ENCODE measurements at regions not wholly inside any gene's neighbourhood (a gene's known extent, or its start where the extent isn't known, plus 50 kb on each side); places are given as distances from the start of the nearest gene placed in this dataset.

DNA sequence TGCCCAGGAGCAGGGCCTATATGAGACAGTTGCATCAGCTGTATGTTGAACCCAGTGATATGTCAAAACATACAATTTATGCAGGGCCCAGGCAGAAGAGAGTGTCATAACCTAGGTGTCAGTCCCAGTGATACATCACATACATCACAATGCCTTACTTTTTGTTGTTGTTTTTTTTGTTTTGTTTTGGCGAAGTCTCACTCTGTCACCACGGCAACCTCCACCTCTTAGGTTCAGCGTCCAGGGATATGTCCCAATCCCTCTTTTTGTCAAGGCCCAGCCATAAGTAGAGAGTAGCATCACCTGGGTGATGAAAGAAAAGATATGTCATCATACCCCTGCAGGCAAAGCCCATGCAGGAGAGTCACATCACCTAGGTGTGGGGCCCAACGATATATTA lies 56.8 kb upstream of the ZNF730 start:
- no peak for ATAC-seq
- H3K27ac ChIP-seq = no peak overlapping the region
- no peak overlapping the region for H3K4me3 ChIP-seq
- CTCF ChIA-PET = no interaction called here
- FAIRE-seq = no peak
- no peak overlapping the region for H3K4me2 ChIP-seq
- peaks cover 47% of the 10 kb centered on the region; the same call in 2 of the 3 replicates for H3K9me3 ChIP-seq
- DNase-seq (ENCODE audit: low read depth in 1 of 2, low spot score in 1 of 2) = no peak
- POLR2A ChIA-PET = no interaction called here
- no peaks in the 10 kb centered on the region for H3K4me1 ChIP-seq
- TF ChIP-seq RFX5 (IDR thresholded peaks at IDR 0.05) (no peak), MAFK (IDR thresholded peaks at IDR 0.05; ENCODE audit: partially characterized antibody) (no peak), HEYL (CRISPR knock-in tag; IDR thresholded peaks at IDR 0.05) (no peak), TFCP2L1 (CRISPR knock-in tag; IDR thresholded peaks at IDR 0.05) (no peak), EHF (CRISPR knock-in tag; IDR thresholded peaks at IDR 0.05) (no peak), ZFP36 (IDR thresholded peaks at IDR 0.05; ENCODE audit: borderline replicate concordance, partially characterized antibody) (no peak), SMC3 (IDR thresholded peaks at IDR 0.05) (no peak), ZNF302 (CRISPR knock-in tag; IDR thresholded peaks at IDR 0.05) (no peak), PHF8 (IDR thresholded peaks at IDR 0.05; ENCODE audit: borderline replicate concordance, low read depth) (no peak), POLR2A (IDR thresholded peaks at IDR 0.05; ENCODE audit: low read length) (no peak), POLR2AphosphoS2 (conservative IDR thresholded peaks at IDR 0.05; ENCODE audit: low read length) (no peak), ZSCAN20 (CRISPR knock-in tag; IDR thresholded peaks at IDR 0.05) (no peak), TP53 (CRISPR knock-in tag; IDR thresholded peaks at IDR 0.05) (no peak), KDM1A (IDR thresholded peaks at IDR 0.05; ENCODE audit: low read depth) (no peak), GATA3 (IDR thresholded peaks at IDR 0.05; ENCODE audit: borderline replicate concordance) (no peak)
- TF ChIP-seq, protein P1, sequence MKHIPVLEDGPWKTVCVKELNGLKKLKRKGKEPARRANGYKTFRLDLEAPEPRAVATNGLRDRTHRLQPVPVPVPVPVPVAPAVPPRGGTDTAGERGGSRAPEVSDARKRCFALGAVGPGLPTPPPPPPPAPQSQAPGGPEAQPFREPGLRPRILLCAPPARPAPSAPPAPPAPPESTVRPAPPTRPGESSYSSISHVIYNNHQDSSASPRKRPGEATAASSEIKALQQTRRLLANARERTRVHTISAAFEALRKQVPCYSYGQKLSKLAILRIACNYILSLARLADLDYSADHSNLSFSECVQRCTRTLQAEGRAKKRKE (CRISPR knock-in tag; IDR thresholded peaks at IDR 0.05; ENCODE audit: low read depth) = no peak
- TF ChIP-seq, protein P2, sequence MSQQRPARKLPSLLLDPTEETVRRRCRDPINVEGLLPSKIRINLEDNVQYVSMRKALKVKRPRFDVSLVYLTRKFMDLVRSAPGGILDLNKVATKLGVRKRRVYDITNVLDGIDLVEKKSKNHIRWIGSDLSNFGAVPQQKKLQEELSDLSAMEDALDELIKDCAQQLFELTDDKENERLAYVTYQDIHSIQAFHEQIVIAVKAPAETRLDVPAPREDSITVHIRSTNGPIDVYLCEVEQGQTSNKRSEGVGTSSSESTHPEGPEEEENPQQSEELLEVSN (IDR thresholded peaks at IDR 0.05; ENCODE audit: borderline replicate concordance, low read depth) = no peak
- TF ChIP-seq, protein P3, sequence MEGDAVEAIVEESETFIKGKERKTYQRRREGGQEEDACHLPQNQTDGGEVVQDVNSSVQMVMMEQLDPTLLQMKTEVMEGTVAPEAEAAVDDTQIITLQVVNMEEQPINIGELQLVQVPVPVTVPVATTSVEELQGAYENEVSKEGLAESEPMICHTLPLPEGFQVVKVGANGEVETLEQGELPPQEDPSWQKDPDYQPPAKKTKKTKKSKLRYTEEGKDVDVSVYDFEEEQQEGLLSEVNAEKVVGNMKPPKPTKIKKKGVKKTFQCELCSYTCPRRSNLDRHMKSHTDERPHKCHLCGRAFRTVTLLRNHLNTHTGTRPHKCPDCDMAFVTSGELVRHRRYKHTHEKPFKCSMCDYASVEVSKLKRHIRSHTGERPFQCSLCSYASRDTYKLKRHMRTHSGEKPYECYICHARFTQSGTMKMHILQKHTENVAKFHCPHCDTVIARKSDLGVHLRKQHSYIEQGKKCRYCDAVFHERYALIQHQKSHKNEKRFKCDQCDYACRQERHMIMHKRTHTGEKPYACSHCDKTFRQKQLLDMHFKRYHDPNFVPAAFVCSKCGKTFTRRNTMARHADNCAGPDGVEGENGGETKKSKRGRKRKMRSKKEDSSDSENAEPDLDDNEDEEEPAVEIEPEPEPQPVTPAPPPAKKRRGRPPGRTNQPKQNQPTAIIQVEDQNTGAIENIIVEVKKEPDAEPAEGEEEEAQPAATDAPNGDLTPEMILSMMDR (IDR thresholded peaks at IDR 0.05) = no peak
- WGBS (ENCODE audit: missing lambda C conversion rate) = 10% methylated on average over 4 of the region's 4 CpGs

DNA sequence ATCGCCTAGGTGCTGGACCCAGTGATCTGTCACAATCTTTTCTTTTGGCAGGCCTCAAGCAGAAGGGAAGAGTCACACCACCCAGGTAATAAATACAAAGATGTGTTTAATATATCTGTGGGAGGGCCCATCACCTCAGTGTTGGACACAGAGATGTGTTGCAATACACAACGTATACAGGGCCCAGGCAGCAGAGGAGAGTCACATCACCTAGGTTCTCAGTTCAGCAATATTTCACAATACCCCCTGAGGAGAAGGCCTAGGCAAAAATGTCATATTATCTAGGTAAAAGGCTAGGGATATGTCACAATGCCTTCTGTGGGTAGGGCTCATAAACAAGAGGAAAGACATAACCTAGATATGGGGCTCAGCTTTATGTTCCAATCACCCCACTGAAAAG lies 53.5 kb upstream of the ZNF728 start:
- ChIA-PET CTCF (no interaction called here), POLR2A (no interaction called here)
- no peak overlapping the region for H3K4me3 ChIP-seq
- H3K4me2 ChIP-seq = no peak overlapping the region
- H3K4me1 ChIP-seq = no peaks in the 10 kb centered on the region
- H3K27ac ChIP-seq = no peak overlapping the region
- 3% methylated on average over 2 of the region's 2 CpGs for WGBS (ENCODE audit: missing lambda C conversion rate)
- no peak for TF ChIP-seq CBX8 (IDR thresholded peaks at IDR 0.05)
- TF ChIP-seq, protein P4, sequence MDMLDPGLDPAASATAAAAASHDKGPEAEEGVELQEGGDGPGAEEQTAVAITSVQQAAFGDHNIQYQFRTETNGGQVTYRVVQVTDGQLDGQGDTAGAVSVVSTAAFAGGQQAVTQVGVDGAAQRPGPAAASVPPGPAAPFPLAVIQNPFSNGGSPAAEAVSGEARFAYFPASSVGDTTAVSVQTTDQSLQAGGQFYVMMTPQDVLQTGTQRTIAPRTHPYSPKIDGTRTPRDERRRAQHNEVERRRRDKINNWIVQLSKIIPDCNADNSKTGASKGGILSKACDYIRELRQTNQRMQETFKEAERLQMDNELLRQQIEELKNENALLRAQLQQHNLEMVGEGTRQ (IDR thresholded peaks at IDR 0.05) = no peak
- no peak for TF ChIP-seq PBX3 (IDR thresholded peaks at IDR 0.05)
- TF ChIP-seq NR3C1 (IDR thresholded peaks at IDR 0.05) = no peak
- TF ChIP-seq, protein P5, sequence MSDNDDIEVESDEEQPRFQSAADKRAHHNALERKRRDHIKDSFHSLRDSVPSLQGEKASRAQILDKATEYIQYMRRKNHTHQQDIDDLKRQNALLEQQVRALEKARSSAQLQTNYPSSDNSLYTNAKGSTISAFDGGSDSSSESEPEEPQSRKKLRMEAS (IDR thresholded peaks at IDR 0.05) = no peak
- no peak for TF ChIP-seq SMC3 (IDR thresholded peaks at IDR 0.05)
- no peak for TF ChIP-seq MYC (IDR thresholded peaks at IDR 0.05; ENCODE audit: borderline replicate concordance, low read length)
- TF ChIP-seq, protein P3 (IDR thresholded peaks at IDR 0.05) = no peak
- no peak for TF ChIP-seq RAD21 (conservative IDR thresholded peaks at IDR 0.05 in 1 of 2, IDR thresholded peaks at IDR 0.05 in 1 of 2)
- TF ChIP-seq CHD2 (IDR thresholded peaks at IDR 0.05; ENCODE audit: low read length, partially characterized antibody) = no peak
- TF ChIP-seq, protein P2 (IDR thresholded peaks at IDR 0.05; ENCODE audit: borderline replicate concordance, low read depth) = no peak
- TF ChIP-seq, protein P1 (CRISPR knock-in tag; IDR thresholded peaks at IDR 0.05; ENCODE audit: low read depth) = no peak
- no peak for TF ChIP-seq RFX5 (IDR thresholded peaks at IDR 0.05)
- peaks cover 55% of the 10 kb centered on the region for H3K9me3 ChIP-seq
- DNase-seq (ENCODE audit: low read depth in 1 of 2, low spot score in 1 of 2) = no peak
- no peak for FAIRE-seq
- no peak for ATAC-seq

All from A549 (cell line).